GM18502 (cell line): ENCODE measurements at regions not wholly inside any gene's neighbourhood (a gene's known extent, or its start where the extent isn't known, plus 50 kb on each side); places are given as distances from the start of the nearest gene placed in this dataset.

Experiments used
- ATAC-seq: cut with Tn5 transposase; IDR thresholded peaks from one replicate; pipeline ENCODE4 v1.9.1; 2021; ENCODE audit warnings: mild to moderate bottlenecking; ENCODE audit not compliant: unreplicated experiment, poor library complexity

DNA sequence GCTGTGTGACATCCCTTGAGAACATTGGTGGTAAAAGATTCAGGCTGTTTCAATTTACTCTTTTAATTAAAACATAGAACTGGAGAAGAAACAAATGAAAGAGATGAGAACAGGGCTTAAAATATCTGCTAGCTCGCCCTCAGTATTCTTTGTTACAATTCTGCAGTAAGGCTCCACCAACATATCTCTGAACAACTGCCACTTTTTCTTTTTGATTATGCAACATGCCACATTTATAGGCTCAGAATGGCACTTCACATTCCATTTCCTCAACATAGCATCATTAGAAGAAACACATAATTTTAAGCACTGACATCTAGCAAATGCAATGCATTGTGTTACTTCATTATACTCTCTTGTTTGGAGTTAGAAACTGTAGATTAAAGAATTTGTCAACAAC is 1315.2 kb downstream of the LRFN5 start:
- ATAC-seq: no peak

GRCh38 chr14:42918615-42919014 is 1311.9 kb downstream of the LRFN5 start:
- ATAC-seq: no peak

DNA sequence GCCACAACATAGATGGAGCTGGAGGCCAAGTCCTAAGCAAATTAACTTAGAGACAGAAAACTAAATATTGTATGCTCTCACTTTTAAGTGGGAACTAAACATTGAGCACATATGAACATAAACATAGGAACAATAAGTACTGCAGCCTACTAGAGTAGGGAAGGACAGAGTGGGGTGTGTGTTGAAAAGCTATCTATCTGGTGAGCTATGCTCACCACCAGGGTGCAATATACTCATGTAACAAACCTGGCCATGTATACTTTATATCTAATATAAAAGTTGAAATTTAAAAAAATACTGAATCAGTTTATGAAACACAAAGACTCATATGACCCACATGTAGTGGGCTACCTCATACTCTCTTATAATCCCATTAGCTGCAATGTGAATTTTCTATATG is 1305.0 kb downstream of the LRFN5 start:
- ATAC-seq: no peak

GRCh38 chr14:42909659-42910058 is 1303.0 kb downstream of the LRFN5 start:
- no peak for ATAC-seq

DNA sequence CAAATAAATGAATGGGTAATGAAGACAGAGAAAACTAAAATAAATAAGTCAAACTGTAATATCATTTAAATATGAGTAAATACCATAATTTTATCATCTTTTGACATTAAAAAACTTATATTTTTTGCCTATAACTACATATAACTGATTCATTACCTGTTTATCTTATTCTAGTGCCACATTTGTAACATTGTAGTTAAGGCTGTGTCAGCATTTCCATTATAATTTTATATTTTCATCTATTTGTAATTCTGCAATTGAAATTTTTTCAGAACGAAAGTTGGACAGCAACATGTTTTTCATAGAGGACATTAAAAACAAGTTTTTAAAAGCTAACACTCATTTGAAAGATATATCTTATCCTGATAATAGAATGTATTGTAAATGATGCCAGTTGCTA is 1286.5 kb downstream of the LRFN5 start:
- no peak for ATAC-seq

DNA sequence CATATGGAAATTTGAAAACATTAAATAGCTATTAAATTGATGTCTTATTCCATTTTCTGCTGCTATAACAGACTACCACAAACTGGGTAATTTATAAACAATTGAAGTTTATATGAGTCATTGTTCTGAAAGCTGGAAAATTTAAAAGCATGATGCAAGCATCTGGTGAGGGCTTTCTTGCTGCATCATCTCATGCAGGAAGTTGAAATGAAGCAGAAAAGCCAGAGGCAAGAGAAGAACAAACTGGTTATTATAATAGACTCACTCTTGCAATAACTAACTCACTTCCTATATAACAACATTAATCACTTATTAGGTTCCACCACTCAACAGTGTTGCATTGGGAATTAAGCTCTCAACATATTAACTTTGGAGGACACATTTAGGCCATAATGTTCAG is 1277.4 kb downstream of the LRFN5 start:
- ATAC-seq: no peak

- no peak for ATAC-seq
These were observed 1271.0 kb downstream of the LRFN5 start for GRCh38 chr14:42877716-42878115.

- ATAC-seq: no peak
These were observed 1266.1 kb downstream of the LRFN5 start for GRCh38 chr14:42872786-42873185.

DNA sequence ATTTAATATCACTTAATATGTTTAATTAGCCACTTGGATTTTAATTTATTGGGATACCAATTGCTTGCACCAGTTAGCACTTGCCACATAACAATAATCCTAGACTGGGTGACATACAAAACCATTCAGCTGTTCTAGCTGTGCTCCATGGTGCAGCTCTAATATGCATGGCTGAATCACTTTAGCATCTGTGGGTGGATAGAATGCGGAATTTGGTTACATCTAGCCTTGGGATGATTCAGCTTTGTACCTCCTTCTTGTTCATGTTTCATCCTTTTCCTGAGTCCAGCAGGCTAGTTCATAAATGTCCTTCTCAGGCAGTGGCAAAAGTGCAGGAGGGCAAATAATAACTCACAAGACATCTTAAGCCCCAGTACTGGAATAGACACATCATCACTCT is 1263.0 kb downstream of the LRFN5 start:
- no peak for ATAC-seq

DNA sequence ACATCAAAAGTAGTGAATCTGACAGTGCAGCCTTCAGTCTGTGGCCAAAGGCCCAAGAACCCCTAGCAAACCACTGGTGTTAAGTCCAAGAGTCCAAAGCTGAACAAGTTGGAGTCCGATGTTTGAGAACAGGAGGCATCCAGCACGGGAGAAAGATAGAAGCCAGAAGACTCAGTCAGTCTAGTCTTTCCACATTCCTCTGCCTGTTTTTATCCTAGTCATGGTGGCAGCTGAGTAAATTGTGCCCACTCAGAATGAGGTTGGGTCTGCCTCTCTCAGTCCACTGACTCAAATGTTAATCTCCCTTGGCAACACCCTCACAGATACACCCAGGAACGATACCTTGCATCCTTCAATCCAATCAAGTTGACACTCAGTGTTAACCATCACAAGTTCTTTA is 1255.4 kb downstream of the LRFN5 start:
- no peak for ATAC-seq

DNA sequence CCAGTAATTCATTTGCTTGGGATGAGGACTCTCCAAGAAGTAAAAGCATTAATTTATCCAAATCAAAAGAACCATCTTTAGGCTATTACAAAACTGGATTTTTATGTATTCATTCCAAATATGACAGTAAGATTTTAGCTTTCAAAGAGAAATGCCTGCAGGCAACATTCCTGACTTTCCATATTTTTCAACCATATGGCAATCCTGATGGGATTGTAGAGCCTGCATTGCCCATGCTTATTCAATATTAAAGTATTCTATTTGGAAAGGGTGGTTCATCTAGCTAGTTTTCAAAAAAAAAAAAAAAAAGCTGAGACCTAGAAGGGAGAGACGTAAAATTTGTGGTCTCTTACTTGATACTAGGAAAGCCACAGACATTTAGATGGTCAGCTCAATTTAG is 1253.7 kb downstream of the LRFN5 start:
- no peak for ATAC-seq

DNA sequence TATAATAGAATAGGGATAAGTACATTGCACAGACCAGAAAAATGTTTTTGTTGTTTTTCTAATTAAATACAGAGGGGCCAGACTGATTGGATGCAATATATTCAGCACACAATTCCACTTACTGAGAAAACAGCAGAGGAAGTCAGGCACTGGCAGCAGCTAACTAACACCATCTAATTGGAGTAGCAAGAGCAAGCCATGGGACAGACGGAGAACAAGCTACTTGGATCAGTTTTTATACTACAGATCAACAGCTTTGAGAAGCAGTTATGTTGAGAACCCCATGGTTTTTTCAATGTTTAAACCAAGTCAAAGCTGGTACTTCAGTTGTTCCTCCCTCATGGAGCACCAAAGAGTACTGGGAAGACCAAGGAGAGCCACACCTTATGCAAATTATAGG is 1249.4 kb downstream of the LRFN5 start:
- no peak for ATAC-seq

DNA sequence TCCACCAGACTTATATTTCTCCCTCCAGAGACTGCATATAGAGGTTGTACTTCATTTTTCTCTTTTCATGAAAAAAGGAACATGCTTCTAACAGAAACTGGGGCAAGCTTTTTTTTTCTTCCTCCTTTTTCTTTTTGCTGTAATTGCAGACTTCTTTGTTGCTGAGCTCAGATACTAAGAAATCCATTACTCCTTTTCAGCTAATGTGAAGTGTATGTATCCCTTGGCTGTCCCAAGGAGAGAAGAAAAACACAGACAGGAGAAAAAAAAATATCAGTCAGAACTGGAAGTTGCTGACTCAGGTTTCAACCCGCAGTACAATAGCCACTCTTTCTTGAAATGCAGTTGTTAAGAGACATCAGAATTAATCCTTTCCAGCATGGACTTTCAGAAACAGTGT is 1248.4 kb downstream of the LRFN5 start:
- ATAC-seq: no peak

DNA sequence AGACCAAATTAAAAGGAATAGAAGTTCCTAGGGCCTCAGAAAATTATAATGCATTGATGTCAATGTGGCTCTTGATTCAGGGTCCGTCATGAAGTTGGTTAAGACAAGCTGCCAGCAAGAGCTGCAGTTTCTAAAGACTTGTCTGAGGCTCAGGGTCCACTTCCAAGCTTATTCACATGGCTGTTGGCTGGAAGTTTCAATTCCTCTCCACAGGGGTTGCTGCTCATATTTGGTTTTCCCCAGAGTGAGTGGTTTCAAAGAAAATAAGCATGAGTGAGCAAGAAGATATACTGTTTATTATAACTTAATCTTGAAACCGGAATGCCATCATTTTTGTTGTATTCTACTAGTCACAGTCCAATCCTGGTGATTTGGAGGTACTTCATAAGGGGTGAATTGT is 1247.4 kb downstream of the LRFN5 start:
- ATAC-seq: no peak

DNA sequence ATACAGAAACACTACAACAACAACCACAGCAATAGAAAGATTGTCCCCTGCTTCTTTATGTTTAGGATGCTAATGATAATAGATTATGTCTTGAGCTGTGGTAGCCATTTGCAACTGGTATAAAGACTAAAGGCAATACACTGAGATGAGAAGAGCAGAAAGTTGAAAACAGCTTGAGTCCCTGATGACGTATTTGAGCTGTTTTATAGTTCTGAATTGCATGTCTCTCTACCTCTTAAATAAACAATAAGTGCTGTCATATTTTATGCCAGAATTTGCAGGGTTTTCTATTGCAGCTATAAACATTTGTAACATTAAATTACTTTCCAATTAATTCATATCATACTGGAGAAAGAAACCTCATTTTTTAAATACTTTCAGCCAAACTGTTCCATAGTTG is 1242.0 kb downstream of the LRFN5 start:
- ATAC-seq: no peak

- ATAC-seq: no peak
These were observed 1208.1 kb downstream of the LRFN5 start for GRCh38 chr14:42814817-42815216.

DNA sequence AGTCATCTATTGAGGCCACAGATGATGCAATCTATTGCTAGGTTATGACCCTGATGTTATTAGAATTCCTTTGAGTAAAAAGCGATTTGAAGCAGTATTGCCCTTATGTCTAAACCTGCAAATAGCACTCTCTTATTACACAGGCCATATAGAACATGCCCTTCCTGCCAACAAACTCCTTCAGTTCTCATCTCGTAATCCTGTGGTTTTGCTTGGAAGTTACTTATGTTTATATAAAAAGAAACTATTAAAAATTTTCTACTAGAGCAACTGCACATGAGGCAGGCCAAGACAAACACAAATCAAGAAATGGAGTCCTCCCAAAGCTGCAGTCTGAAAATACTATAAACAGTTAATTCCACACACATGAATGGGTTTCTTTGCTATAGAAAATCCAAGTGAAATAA is 1200.2 kb downstream of the LRFN5 start:
- no peak for ATAC-seq

GRCh38 chr14:42804141-42804540 is 1197.5 kb downstream of the LRFN5 start:
- no peak for ATAC-seq

DNA sequence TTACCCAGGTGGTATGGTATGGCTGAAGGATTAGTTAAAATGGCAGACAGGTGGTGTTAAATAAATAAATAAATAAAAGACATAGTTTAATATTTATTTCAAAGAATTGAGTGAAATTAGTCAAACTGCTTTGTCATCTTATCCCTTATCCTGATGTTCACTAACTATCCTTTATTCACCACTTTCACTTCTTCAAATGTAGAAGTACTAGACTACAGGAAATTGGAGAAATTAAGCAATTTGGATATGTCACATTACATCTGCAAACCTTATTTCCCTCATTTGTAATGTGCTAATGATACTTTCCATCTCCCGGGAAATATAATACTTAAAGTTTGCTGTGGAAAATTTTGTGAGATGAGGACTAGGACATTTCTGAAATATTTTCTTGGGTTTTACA is 1195.7 kb downstream of the LRFN5 start:
- no peak for ATAC-seq

GRCh38 chr14:42792166-42792565 is 1185.5 kb downstream of the LRFN5 start:
- no peak for ATAC-seq

DNA sequence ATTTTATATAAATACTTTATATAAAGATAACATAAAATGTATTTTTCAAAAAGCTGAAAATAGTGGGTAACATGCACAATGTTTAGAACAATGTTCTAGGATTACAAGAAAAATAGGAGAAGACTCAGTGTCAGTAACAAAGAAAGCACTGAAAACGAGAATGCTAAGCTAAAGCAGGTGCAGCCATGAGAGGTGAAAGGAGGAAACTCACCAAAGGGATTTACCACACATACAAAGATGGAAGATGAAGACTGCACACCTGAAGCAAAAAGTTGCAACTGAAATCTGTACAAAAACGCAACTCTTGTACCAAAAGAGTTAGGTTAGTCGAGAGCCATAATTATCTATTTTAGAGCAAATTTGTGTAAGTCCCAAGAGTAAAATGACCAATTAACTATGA is 1176.1 kb downstream of the LRFN5 start:
- no peak for ATAC-seq

GRCh38 chr14:42778984-42779383 is 1172.3 kb downstream of the LRFN5 start:
- ATAC-seq: no peak

GRCh38 chr14:42750771-42751170 is 1144.1 kb downstream of the LRFN5 start:
- ATAC-seq: no peak
